PC-9 (cell line): ENCODE measurements at regions not wholly inside any gene's neighbourhood (a gene's known extent, or its start where the extent isn't known, plus 50 kb on each side); places are given as distances from the start of the nearest gene placed in this dataset.
"Not testable (repeated sequence)": the region's sequence is repeated elsewhere in the genome, so short reads cannot be mapped to it uniquely, and the experiment has no call there.

Experiments
- BruUV-seq: library from RNA; stranded (reverse); fragments of 400-500 nt; replicated peaks from 2 replicates; lab custom pipeline; 2021; lab: Mats Ljungman, UMichigan
- CTCF ChIA-PET: fragments of 300-600 bp; sonication (Branson Sonifier 250); formaldehyde crosslinking; loops from one replicate; lab custom pipeline; 2022; ENCODE audit warnings: antibody characterized with exemption; lab: Charles Lee
- POLR2A ChIA-PET: fragments of 300-600 bp; sonication (Branson Sonifier 250); formaldehyde crosslinking; loops from one replicate; lab custom pipeline; 2022; ENCODE audit warnings: antibody characterized with exemption; ENCODE audit not compliant: unreplicated experiment; lab: Charles Lee
- DNase-seq, 2 experiments: peaks; one replicate each; pipeline versions ENCODE4 v3.0.0 to v3.0.0-alpha.2; 2015 to 2022; ENCODE audit warnings: mixed read lengths in 1 of 2
- H2AFZ ChIP-seq: fragments of 200-600 bp; sonication (generic); 2 replicates; pipeline ENCODE4 v1.8.1; 2017; ENCODE audit warnings: antibody characterized with exemption
- H3F3A ChIP-seq: fragments of 200-600 bp; sonication (generic); 2 replicates; pipeline ENCODE4 v1.8.1; 2017; ENCODE audit warnings: antibody characterized with exemption, mild to moderate bottlenecking, low read depth; ENCODE audit not compliant: insufficient read depth
- H3K27ac ChIP-seq: fragments of 200-600 bp; sonication (generic); 2 replicates; pipeline ENCODE4 v1.6.1; 2016; ENCODE audit warnings: mixed run types
- H3K27me3 ChIP-seq: fragments of 200-600 bp; sonication (generic); 2 replicates; pipeline ENCODE4 v1.6.1; 2016; ENCODE audit warnings: low read depth, mixed run types; ENCODE audit not compliant: insufficient read depth
- H3K36me3 ChIP-seq: fragments of 200-600 bp; sonication (generic); 2 replicates; pipeline ENCODE4 v1.6.1; 2016; ENCODE audit warnings: low read depth, mixed run types
- H3K4me1 ChIP-seq: fragments of 200-600 bp; sonication (generic); replicated peaks from 2 replicates; pipeline ENCODE4 v1.6.1; 2016; ENCODE audit warnings: mixed run types; ENCODE audit not compliant: insufficient read depth
- H3K4me2 ChIP-seq: fragments of 200-600 bp; sonication (generic); 2 replicates; pipeline ENCODE4 v1.6.1; 2017; ENCODE audit warnings: mixed run types
- H3K4me3 ChIP-seq: fragments of 200-600 bp; sonication (generic); 2 replicates; pipeline ENCODE4 v1.6.1; 2016; ENCODE audit warnings: mixed run types
- H3K79me2 ChIP-seq: fragments of 200-600 bp; sonication (generic); 2 replicates; pipeline ENCODE4 v1.6.1; 2017; ENCODE audit warnings: low read depth, mixed run types
- H3K9me2 ChIP-seq: fragments of 200-600 bp; sonication (generic); 2 replicates; pipeline ENCODE4 v1.8.1; 2017; ENCODE audit warnings: mild to moderate bottlenecking; ENCODE audit not compliant: insufficient read depth
- H3K9me3 ChIP-seq: fragments of 200-600 bp; sonication (generic); 2 replicates; pipeline ENCODE4 v1.8.1; 2016; ENCODE audit warnings: low read depth; ENCODE audit not compliant: insufficient read depth
- H4K20me1 ChIP-seq: fragments of 200-600 bp; sonication (generic); 2 replicates; pipeline ENCODE4 v1.8.1; 2017; ENCODE audit not compliant: insufficient read depth
- CTCF ChIP-seq: fragments of 200-600 bp; sonication (generic); conservative IDR thresholded peaks from 2 replicates; pipeline ENCODE4 v1.6.1; 2017; ENCODE audit warnings: mixed run types, antibody characterized with exemption, mild to moderate bottlenecking, moderate library complexity
- EZH2 ChIP-seq: fragments of 200-600 bp; sonication (generic); IDR thresholded peaks from 2 replicates; pipeline ENCODE4 v1.8.0; 2017; ENCODE audit warnings: antibody characterized with exemption, low read depth
- intact Hi-C: fragments of 100-400 bp; cut with micrococcal nuclease; formaldehyde crosslinking; loops from one replicate; pipeline ENCODE4 v1.10.0; 2022; ENCODE audit not compliant: unreplicated experiment

GRCh38 chr14:105745433-105746123 lies 219.2 kb downstream of the TMEM121 start:
- ChIA-PET POLR2A (no interaction called here), CTCF (no interaction called here)
- Histone ChIP-seq H3K27ac (no peak overlapping the region), H3K9me2 (no peaks in the 10 kb centered on the region), H3K4me2 (no peak overlapping the region), H3K4me1 (no peaks in the 10 kb centered on the region), H2AFZ (no peak overlapping the region), H4K20me1 (no peaks in the 10 kb centered on the region), H3K9me3 (no peaks in the 10 kb centered on the region), H3K79me2 (no peaks in the 10 kb centered on the region), H3K36me3 (no peaks in the 10 kb centered on the region), H3K4me3 (no peak overlapping the region), H3F3A (no peaks in the 10 kb centered on the region), H3K27me3 (peaks cover 40% of the 10 kb centered on the region)
- intact Hi-C loops = no loop called here
- no TSS peak for BruUV-seq
- no peak for TF ChIP-seq CTCF
- TF ChIP-seq EZH2 = no peak
- DNase-seq = no peak

- Histone ChIP-seq H3K27me3 (peaks cover 40% of the 10 kb centered on the region), H3K27ac (no peak overlapping the region), H3K36me3 (no peaks in the 10 kb centered on the region), H2AFZ (no peak overlapping the region), H3K9me3 (no peaks in the 10 kb centered on the region), H3K4me2 (no peak overlapping the region), H4K20me1 (no peaks in the 10 kb centered on the region), H3K4me1 (no peaks in the 10 kb centered on the region), H3K4me3 (no peak overlapping the region), H3F3A (no peaks in the 10 kb centered on the region), H3K79me2 (no peaks in the 10 kb centered on the region), H3K9me2 (no peaks in the 10 kb centered on the region)
- TF ChIP-seq EZH2 (no peak), CTCF (no peak)
- no peak for DNase-seq
- intact Hi-C loops = no loop called here
- BruUV-seq = no TSS peak
- ChIA-PET POLR2A (no interaction called here), CTCF (interaction anchor here (0.7 kb wide), 1 partner anchor 618 kb away, joined by 3 read pairs; no protein-coding TSS in a partner anchor)
These were observed 219.7 kb downstream of the TMEM121 start for GRCh38 chr14:105746124-105746514.

DNA sequence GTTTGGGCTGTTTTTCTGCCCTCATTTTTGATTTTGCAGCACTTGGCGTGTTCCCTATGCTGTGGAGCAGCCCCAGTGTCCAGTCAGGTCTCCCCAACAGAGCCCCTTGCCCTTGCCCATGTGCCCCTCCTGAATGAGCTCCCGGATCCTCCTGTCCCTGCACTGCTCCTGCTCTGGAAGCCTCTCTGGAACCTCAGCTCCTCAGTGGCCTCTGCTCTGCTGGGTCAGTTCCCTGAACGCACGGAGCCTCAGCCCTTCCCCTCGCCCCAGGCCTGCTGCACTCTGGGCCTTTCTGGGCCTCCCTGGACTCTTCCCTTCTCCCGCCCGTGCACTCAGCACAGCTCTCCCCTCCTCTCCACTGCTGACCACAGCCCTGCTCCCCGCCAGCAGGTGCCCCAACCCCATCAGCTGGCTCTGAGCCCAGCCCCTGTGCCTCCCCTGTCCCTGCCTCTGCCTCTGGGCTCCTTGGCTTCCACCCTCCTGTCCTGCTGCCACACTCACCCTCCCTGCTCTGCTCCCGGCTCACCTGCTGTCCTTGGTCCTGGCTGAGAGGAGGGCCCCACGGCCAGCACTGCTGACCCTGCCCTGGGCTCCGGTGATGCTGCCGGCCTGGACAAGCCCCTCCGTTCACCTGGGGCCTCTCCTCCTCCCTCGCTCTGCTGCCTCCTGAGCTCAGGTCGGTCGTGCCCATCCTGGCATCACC lies 220.6 kb downstream of the TMEM121 start:
- H2AFZ ChIP-seq, H3F3A ChIP-seq, H3K9me2 ChIP-seq, H3K4me3 ChIP-seq, H3K36me3 ChIP-seq, BruUV-seq, H4K20me1 ChIP-seq, DNase-seq, H3K79me2 ChIP-seq, intact Hi-C loops, H3K27ac ChIP-seq, H3K9me3 ChIP-seq, H3K4me1 ChIP-seq, POLR2A ChIA-PET, H3K4me2 ChIP-seq: not testable (repeated sequence)
- peaks cover 35% of the 10 kb centered on the region for H3K27me3 ChIP-seq
- CTCF ChIA-PET = interaction anchor here (0.7 kb wide), 1 partner anchor 619 kb away, joined by 3 read pairs; no protein-coding TSS in a partner anchor

DNA sequence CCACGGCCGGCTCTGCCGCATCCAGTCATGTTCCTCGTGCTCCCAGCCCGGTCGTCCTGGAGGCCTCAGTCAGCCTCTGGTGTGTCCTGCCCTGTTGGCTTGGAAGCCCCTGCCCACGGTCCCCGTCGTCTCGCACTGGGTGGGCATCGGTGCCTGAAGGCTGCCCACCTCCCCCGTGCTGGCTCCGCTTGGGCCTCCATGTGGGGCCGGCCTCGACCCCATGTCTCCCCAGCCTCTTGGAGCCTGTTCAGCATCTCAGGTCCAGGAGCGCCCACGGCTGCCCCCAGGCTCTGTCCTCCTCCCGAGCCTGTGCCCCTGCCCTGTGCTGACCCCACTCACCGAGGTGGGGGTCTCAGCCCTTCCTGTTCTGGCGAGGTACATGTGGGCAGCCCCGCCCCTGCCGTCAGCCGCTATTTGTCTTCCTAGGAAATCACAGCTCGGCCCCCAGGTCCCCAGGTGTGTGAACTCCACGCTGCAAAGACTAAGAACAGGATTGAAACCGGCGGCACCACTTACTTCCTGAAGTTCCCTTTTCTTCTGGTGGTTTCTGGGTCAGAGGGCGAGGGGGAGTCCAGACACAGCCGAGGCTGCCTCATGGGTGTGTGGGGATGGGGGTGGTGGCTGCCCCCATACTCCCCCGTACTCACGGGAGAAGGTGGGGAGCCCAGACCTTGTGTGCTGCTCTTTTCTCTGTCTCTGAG lies 221.3 kb downstream of the TMEM121 start:
- H3K27ac ChIP-seq, POLR2A ChIA-PET, H4K20me1 ChIP-seq, H3K9me2 ChIP-seq, H3F3A ChIP-seq, H3K79me2 ChIP-seq, H3K4me1 ChIP-seq, BruUV-seq, H3K4me2 ChIP-seq, H3K9me3 ChIP-seq, intact Hi-C loops, H2AFZ ChIP-seq, H3K4me3 ChIP-seq, CTCF ChIA-PET, H3K36me3 ChIP-seq, DNase-seq: not testable (repeated sequence)
- peaks cover 28% of the 10 kb centered on the region for H3K27me3 ChIP-seq
